Subcutaneous abdominal adipose tissue (tissue), 5 donors: ENCODE measurements at regions not wholly inside any gene's neighbourhood (a gene's known extent, or its start where the extent isn't known, plus 50 kb on each side); places are given as distances from the start of the nearest gene placed in this dataset.

ENCODE experiments used
- H3K27ac ChIP-seq: one replicate; pipeline ENCODE4 v1.7.0; 2013; ENCODE audit warnings: low read depth, mild to moderate bottlenecking, inconsistent platforms, low read length, moderate library complexity
- H3K27me3 ChIP-seq, 5 donors: one replicate each; pipeline ENCODE4 v1.7.0; 2013; ENCODE audit warnings: low read length in 5 of 5, inconsistent platforms in 1 of 5; ENCODE audit not compliant: control insufficient read depth in 5 of 5, insufficient read depth in 4 of 5
- H3K36me3 ChIP-seq, 5 donors: one replicate each; pipeline ENCODE4 v1.7.0; 2013; ENCODE audit warnings: low read length in 5 of 5; ENCODE audit not compliant: control insufficient read depth in 5 of 5, insufficient read depth in 5 of 5
- H3K4me1 ChIP-seq, 5 donors: one replicate each; pipeline ENCODE4 v1.7.0; 2013; ENCODE audit warnings: low read length in 5 of 5, mild to moderate bottlenecking in 3 of 5, moderate library complexity in 1 of 5; ENCODE audit not compliant: control insufficient read depth in 5 of 5, insufficient read depth in 5 of 5
- H3K4me3 ChIP-seq, 5 donors: one replicate each; pipeline ENCODE4 v1.7.0; 2013; ENCODE audit warnings: low read length in 5 of 5, low read depth in 1 of 5
- H3K9ac ChIP-seq, 5 donors: one replicate each; pipeline ENCODE4 v1.7.0; 2013; ENCODE audit warnings: low read length in 5 of 5, mild to moderate bottlenecking in 4 of 5, moderate library complexity in 3 of 5
- H3K9me3 ChIP-seq, 5 donors: one replicate each; pipeline ENCODE4 v1.7.0; 2013; ENCODE audit warnings: low read length in 5 of 5; ENCODE audit not compliant: control insufficient read depth in 5 of 5
- donor health status: healthy.
- donor health status: healthy.
- donor health status: healthy.
- donor health status: healthy.
- donor health status: healthy.

GRCh38 chr3:106707347-106707746 lies 669.9 kb upstream of the CCDC54 start:
- Histone ChIP-seq H3K9me3 (no peaks in the 10 kb centered on the region), H3K27ac (no peak overlapping the region), H3K36me3 (no peaks in the 10 kb centered on the region), H3K4me3 (no peak overlapping the region), H3K27me3 (no peaks in the 10 kb centered on the region), H3K4me1 (no peaks in the 10 kb centered on the region), H3K9ac (no peak overlapping the region)

- H3K9ac ChIP-seq: no peak overlapping the region
- no peak overlapping the region for H3K4me3 ChIP-seq
- no peaks in the 10 kb centered on the region for H3K27me3 ChIP-seq
- no peaks in the 10 kb centered on the region for H3K36me3 ChIP-seq
- no peak overlapping the region for H3K27ac ChIP-seq
- H3K9me3 ChIP-seq: no peaks in the 10 kb centered on the region
- H3K4me1 ChIP-seq: no peaks in the 10 kb centered on the region
Measured at GRCh38 chr3:106710596-106710995, 666.6 kb upstream of the CCDC54 start.

- Histone ChIP-seq H3K4me3 (no peak overlapping the region), H3K9ac (no peak overlapping the region), H3K9me3 (no peaks in the 10 kb centered on the region), H3K27me3 (no peaks in the 10 kb centered on the region), H3K36me3 (no peaks in the 10 kb centered on the region), H3K27ac (no peak overlapping the region), H3K4me1 (no peaks in the 10 kb centered on the region)
Measured at GRCh38 chr3:106711650-106712049, 665.6 kb upstream of the CCDC54 start.

GRCh38 chr3:106714400-106714799 lies 662.8 kb upstream of the CCDC54 start:
- no peaks in the 10 kb centered on the region for H3K9me3 ChIP-seq
- no peaks in the 10 kb centered on the region for H3K27me3 ChIP-seq
- H3K9ac ChIP-seq: no peak overlapping the region
- H3K27ac ChIP-seq: no peak overlapping the region
- H3K4me3 ChIP-seq: no peak overlapping the region
- no peaks in the 10 kb centered on the region for H3K36me3 ChIP-seq
- H3K4me1 ChIP-seq: no peaks in the 10 kb centered on the region

- no peaks in the 10 kb centered on the region for H3K4me1 ChIP-seq
- H3K9ac ChIP-seq: no peak overlapping the region
- no peaks in the 10 kb centered on the region for H3K27me3 ChIP-seq
- no peaks in the 10 kb centered on the region for H3K36me3 ChIP-seq
- no peak overlapping the region for H3K27ac ChIP-seq
- H3K4me3 ChIP-seq: no peak overlapping the region
- H3K9me3 ChIP-seq: no peaks in the 10 kb centered on the region
Measured at GRCh38 chr3:106715286-106715685, 662.0 kb upstream of the CCDC54 start.

- H3K4me3 ChIP-seq: no peak overlapping the region
- H3K9me3 ChIP-seq: peaks cover 0 to 5% (median 0%) of the 10 kb centered on the region in 5 donors
- no peaks in the 10 kb centered on the region for H3K27me3 ChIP-seq
- H3K36me3 ChIP-seq: no peaks in the 10 kb centered on the region
- H3K9ac ChIP-seq: no peak overlapping the region
- H3K27ac ChIP-seq: no peak overlapping the region
- no peaks in the 10 kb centered on the region for H3K4me1 ChIP-seq
Measured at GRCh38 chr3:106717178-106717780, 660.0 kb upstream of the CCDC54 start.

- Histone ChIP-seq H3K27me3 (no peaks in the 10 kb centered on the region), H3K4me1 (no peaks in the 10 kb centered on the region), H3K9ac (no peak overlapping the region), H3K27ac (no peak overlapping the region), H3K9me3 (peaks cover 0 to 5% (median 0%) of the 10 kb centered on the region in 5 donors), H3K36me3 (no peaks in the 10 kb centered on the region), H3K4me3 (no peak overlapping the region)
Measured at GRCh38 chr3:106719077-106719476, 658.2 kb upstream of the CCDC54 start.

GRCh38 chr3:106719583-106719982 lies 657.7 kb upstream of the CCDC54 start:
- Histone ChIP-seq H3K27ac (no peak overlapping the region), H3K9ac (no peak overlapping the region), H3K36me3 (no peaks in the 10 kb centered on the region), H3K4me3 (no peak overlapping the region), H3K27me3 (no peaks in the 10 kb centered on the region), H3K4me1 (no peaks in the 10 kb centered on the region), H3K9me3 (peaks cover 0 to 5% (median 0%) of the 10 kb centered on the region in 5 donors)

- Histone ChIP-seq H3K27me3 (no peaks in the 10 kb centered on the region), H3K36me3 (no peaks in the 10 kb centered on the region), H3K27ac (no peak overlapping the region), H3K4me1 (no peaks in the 10 kb centered on the region), H3K9me3 (peaks cover 0 to 5% (median 0%) of the 10 kb centered on the region in 5 donors), H3K4me3 (no peak overlapping the region), H3K9ac (no peak overlapping the region)
Measured at GRCh38 chr3:106720510-106720909, 656.7 kb upstream of the CCDC54 start.

- no peak overlapping the region for H3K4me3 ChIP-seq
- peaks cover 0 to 5% (median 0%) of the 10 kb centered on the region in 5 donors for H3K9me3 ChIP-seq
- no peak overlapping the region for H3K9ac ChIP-seq
- no peak overlapping the region for H3K27ac ChIP-seq
- H3K27me3 ChIP-seq: no peaks in the 10 kb centered on the region
- H3K4me1 ChIP-seq: peaks cover 0 to 7% (median 0%) of the 10 kb centered on the region in 5 donors
- no peaks in the 10 kb centered on the region for H3K36me3 ChIP-seq
Measured at GRCh38 chr3:106725566-106725965, 651.7 kb upstream of the CCDC54 start.
